Endothelial cell of umbilical vein (primary cell): ENCODE measurements at regions not wholly inside any gene's neighbourhood (a gene's known extent, or its start where the extent isn't known, plus 50 kb on each side); places are given as distances from the start of the nearest gene placed in this dataset.

ENCODE experiments used
- BruUV-seq: library from RNA; stranded (reverse); fragments of 400-500 nt; replicated peaks from 2 replicates; lab custom pipeline; 2021; lab: Mats Ljungman, UMichigan
- CTCF ChIA-PET: fragments of 300-600, 350-600 bp; sonication (Branson Sonifier 250); formaldehyde crosslinking; loops from one replicate; lab custom pipeline; 2021; ENCODE audit warnings: antibody characterized with exemption, inconsistent platforms; lab: Charles Lee
- POLR2A ChIA-PET: fragments of 300-600, 350-600 bp; sonication (Branson Sonifier 250); formaldehyde crosslinking; loops from one replicate; lab custom pipeline; 2021; ENCODE audit warnings: antibody characterized with exemption, inconsistent platforms; lab: Charles Lee
- DNase-seq: peaks from one replicate; pipeline ENCODE4 v3.0.0-alpha.2; 2011; ENCODE audit warnings: low read depth, low spot score
- FAIRE-seq: peaks from 2 replicates; lab custom pipeline; 2011; peaks lifted over from hg19 to GRCh38; lab: Jason Lieb, UNC
- H2AFZ ChIP-seq: 2 replicates; pipeline ENCODE4 v1.6.0; 2012; ENCODE audit warnings: low read depth, low read length, control low read depth, inconsistent platforms
- H3K27ac ChIP-seq: 2 replicates; pipeline ENCODE4 v1.5.1; 2011; ENCODE audit warnings: low read depth, mild to moderate bottlenecking, control low read depth, low read length, moderate library complexity; ENCODE audit not compliant: insufficient read depth
- H3K27me3 ChIP-seq, 2 experiments: 2 replicates each; pipeline versions ENCODE4 v1.6.0 to v1.6.1; 2011; ENCODE audit warnings: low read length in 2 of 2, mixed read lengths in 1 of 2; ENCODE audit not compliant: control insufficient read depth in 2 of 2, insufficient read depth in 2 of 2
- H3K36me3 ChIP-seq, 2 experiments: 2 replicates in 1 of 2; 3 replicates in 1 of 2; pipeline ENCODE4 v1.5.1; 2011; ENCODE audit warnings: low read length in 2 of 2, mild to moderate bottlenecking in 1 of 2, moderate library complexity in 1 of 2; ENCODE audit not compliant: control insufficient read depth in 2 of 2, insufficient read depth in 2 of 2; ENCODE audit errors: extremely low read depth in 1 of 2
- H3K4me1 ChIP-seq: 3 replicates; pipeline ENCODE4 v1.5.1; 2011; ENCODE audit warnings: mild to moderate bottlenecking, low read length; ENCODE audit not compliant: control insufficient read depth, insufficient read depth; ENCODE audit errors: extremely low read depth
- H3K4me2 ChIP-seq: 2 replicates; pipeline ENCODE4 v1.6.1; 2011; ENCODE audit warnings: low read length, control low read depth, mixed read lengths; ENCODE audit not compliant: insufficient read depth
- H3K4me3 ChIP-seq, 3 experiments: fragments of 200-600 bp in 1 of 3; sonication (generic), shearing (Covaris generic) in 1 of 3; replicated peaks in 1 of 3; 2 replicates each; pipeline ENCODE4 v1.5.1; 2011 to 2016; ENCODE audit warnings: control low read depth in 3 of 3, low read length in 3 of 3, mild to moderate bottlenecking in 2 of 3, inconsistent platforms in 1 of 3, low read depth in 1 of 3, moderate library complexity in 1 of 3; ENCODE audit not compliant: insufficient read depth in 1 of 3
- H3K79me2 ChIP-seq: 2 replicates; pipeline ENCODE4 v1.6.0; 2012; ENCODE audit warnings: low read length, inconsistent platforms; ENCODE audit not compliant: control insufficient read depth, insufficient read depth
- H3K9ac ChIP-seq: replicated peaks from 2 replicates; pipeline ENCODE3; 2011; ENCODE audit warnings: low read length, control low read depth; ENCODE audit not compliant: insufficient read depth; ENCODE audit errors: extremely low read depth
- H3K9me1 ChIP-seq: replicated peaks from 3 replicates; pipeline ENCODE4 v1.6.0; 2011; ENCODE audit warnings: mild to moderate bottlenecking, low read length; ENCODE audit not compliant: control insufficient read depth, insufficient read depth; ENCODE audit errors: extremely low read depth
- H3K9me3 ChIP-seq: replicated peaks from 2 replicates; pipeline ENCODE4 v1.5.1; 2012; ENCODE audit warnings: low read length, inconsistent platforms; ENCODE audit not compliant: control insufficient read depth, insufficient read depth
- H4K20me1 ChIP-seq: replicated peaks from 2 replicates; pipeline ENCODE3; 2011; ENCODE audit warnings: mild to moderate bottlenecking, low read length; ENCODE audit not compliant: control insufficient read depth, insufficient read depth; ENCODE audit errors: extremely low read depth
- GATA2 ChIP-seq: IDR thresholded peaks from 2 replicates; pipeline ENCODE4 v1.7.0; 2011; ENCODE audit warnings: low read depth, mild to moderate bottlenecking, moderate library complexity, mixed read lengths, low read length; ENCODE audit not compliant: insufficient read length, insufficient read depth
- JUN ChIP-seq: IDR thresholded peaks from 2 replicates; pipeline ENCODE4 v1.6.1; 2011; ENCODE audit warnings: borderline replicate concordance, low read depth; ENCODE audit not compliant: insufficient read length, insufficient read depth
- MYC ChIP-seq: IDR thresholded peaks from one replicate; pipeline ENCODE4 v1.6.1; 2011; ENCODE audit warnings: mild to moderate bottlenecking, low read depth, low read length
- POLR2A ChIP-seq: IDR thresholded peaks from 2 replicates; pipeline ENCODE4 v1.6.1; 2012; ENCODE audit warnings: low read depth, mild to moderate bottlenecking, control low read depth, low read length
- POLR2AphosphoS5 ChIP-seq: IDR thresholded peaks from 2 replicates; pipeline ENCODE4 v1.6.1; 2012; ENCODE audit warnings: low read depth, mild to moderate bottlenecking, control low read depth, low read length, moderate library complexity; ENCODE audit not compliant: insufficient read depth
- dilution Hi-C: fragments of 300-500 bp; cut with MboI; formaldehyde crosslinking; loops from one replicate; pipeline ENCODE4 v1.15.0; 2019; ENCODE audit warnings: low sequenced_read_pairs; ENCODE audit not compliant: extremely low pct_ligation_motif_present
- intact Hi-C: fragments of 100-400 bp; cut with micrococcal nuclease; formaldehyde crosslinking; loops from one replicate; pipeline ENCODE4 v1.10.0; 2022
- TF ChIP-seq, protein P1 (sequence below): IDR thresholded peaks from 2 replicates; pipeline ENCODE4 v1.6.1; 2011; ENCODE audit not compliant: insufficient read depth, insufficient read length
- TF ChIP-seq, protein P2 (sequence below), 2 donors: IDR thresholded peaks; 1 replicate in 1 of 2; 2 replicates in 1 of 2; pipeline ENCODE4 v1.5.1; 2011; ENCODE audit warnings: low read length in 2 of 2, mild to moderate bottlenecking in 2 of 2, moderate library complexity in 2 of 2, control low read depth in 1 of 2, inconsistent platforms in 1 of 2, low read depth in 1 of 2; ENCODE audit not compliant: insufficient read depth in 1 of 2; ENCODE audit errors: extremely low read depth in 1 of 2

DNA sequence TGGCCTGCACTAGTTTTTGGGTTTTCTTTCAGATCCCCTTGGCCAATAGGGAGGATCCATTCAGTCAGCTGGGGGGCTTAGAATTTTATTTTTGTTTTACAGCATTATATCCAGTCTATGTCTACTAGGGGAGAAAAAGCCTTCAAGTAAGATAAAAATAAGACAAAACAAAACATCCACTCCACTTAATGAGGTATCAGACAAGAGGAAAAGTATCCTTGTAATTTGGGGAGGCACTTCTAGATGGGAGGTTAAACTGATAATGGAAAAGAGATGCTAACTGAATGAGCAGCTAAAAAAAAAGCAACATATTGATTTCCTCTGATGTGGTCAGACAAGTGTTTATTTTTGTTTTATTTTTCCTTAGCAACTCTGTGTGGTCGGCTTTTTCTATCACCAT, 278.0 kb upstream of the ANO3 start:
- TF ChIP-seq GATA2, result no peak
- TF ChIP-seq, protein P1, sequence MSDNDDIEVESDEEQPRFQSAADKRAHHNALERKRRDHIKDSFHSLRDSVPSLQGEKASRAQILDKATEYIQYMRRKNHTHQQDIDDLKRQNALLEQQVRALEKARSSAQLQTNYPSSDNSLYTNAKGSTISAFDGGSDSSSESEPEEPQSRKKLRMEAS, result no peak
- no peak for FAIRE-seq
- Histone ChIP-seq H3K27me3 (no peaks in the 10 kb centered on the region), H3K4me1 (no peaks in the 10 kb centered on the region), H3K4me2 (no peak overlapping the region), H3K9ac (no peak overlapping the region), H3K4me3 (no peak overlapping the region), H4K20me1 (no peaks in the 10 kb centered on the region), H3K79me2 (no peaks in the 10 kb centered on the region), H3K27ac (no peak overlapping the region), H3K9me1 (no peaks in the 10 kb centered on the region), H3K36me3 (no peaks in the 10 kb centered on the region), H3K9me3 (no peaks in the 10 kb centered on the region), H2AFZ (no peak overlapping the region)
- no TSS peak for BruUV-seq
- ChIA-PET POLR2A (no interaction called here), CTCF (interaction anchor here (1.3 kb wide), 1 partner anchor 231 kb away, joined by 3 read pairs; no protein-coding TSS in a partner anchor)
- DNase-seq, result no peak
- intact Hi-C loops (no loop called here), dilution Hi-C loops (no loop called here)

DNA sequence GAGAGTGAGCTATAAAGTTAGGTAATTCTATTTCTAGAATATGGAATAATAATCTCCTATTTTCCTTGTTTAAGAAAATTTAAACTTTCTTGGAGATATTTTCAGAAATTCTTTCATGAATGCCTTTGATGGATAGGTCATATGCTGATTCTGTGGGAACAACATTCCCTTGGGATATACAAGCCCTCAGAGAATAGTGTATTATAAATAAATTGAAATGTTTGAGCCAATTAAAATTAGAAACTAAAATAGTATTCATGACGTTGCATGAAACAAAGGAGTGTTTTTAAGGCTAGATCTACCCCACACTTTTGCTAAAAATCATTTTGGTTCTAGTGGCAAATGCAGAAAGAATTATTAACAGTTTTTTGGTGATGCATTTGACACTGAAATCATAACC, 269.3 kb upstream of the ANO3 start:
- dilution Hi-C loops, result no loop called here
- ChIA-PET POLR2A (interaction anchor here (0.6 kb wide), 1 partner anchor 676 kb away, joined by 3 read pairs; no protein-coding TSS in a partner anchor), CTCF (no interaction called here)
- no peaks in the 10 kb centered on the region for H3K36me3 ChIP-seq
- TF ChIP-seq POLR2A, result no peak
- TF ChIP-seq, protein P2, sequence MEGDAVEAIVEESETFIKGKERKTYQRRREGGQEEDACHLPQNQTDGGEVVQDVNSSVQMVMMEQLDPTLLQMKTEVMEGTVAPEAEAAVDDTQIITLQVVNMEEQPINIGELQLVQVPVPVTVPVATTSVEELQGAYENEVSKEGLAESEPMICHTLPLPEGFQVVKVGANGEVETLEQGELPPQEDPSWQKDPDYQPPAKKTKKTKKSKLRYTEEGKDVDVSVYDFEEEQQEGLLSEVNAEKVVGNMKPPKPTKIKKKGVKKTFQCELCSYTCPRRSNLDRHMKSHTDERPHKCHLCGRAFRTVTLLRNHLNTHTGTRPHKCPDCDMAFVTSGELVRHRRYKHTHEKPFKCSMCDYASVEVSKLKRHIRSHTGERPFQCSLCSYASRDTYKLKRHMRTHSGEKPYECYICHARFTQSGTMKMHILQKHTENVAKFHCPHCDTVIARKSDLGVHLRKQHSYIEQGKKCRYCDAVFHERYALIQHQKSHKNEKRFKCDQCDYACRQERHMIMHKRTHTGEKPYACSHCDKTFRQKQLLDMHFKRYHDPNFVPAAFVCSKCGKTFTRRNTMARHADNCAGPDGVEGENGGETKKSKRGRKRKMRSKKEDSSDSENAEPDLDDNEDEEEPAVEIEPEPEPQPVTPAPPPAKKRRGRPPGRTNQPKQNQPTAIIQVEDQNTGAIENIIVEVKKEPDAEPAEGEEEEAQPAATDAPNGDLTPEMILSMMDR (IDR thresholded peaks at IDR 0.05; ENCODE audit: extremely low read depth in 1 of 2, insufficient read depth in 1 of 2, low read depth in 1 of 2, low read length in 2 of 2), result no peak
- no peak for TF ChIP-seq JUN
- TF ChIP-seq GATA2, result no peak
- no peak for TF ChIP-seq MYC
- TF ChIP-seq POLR2AphosphoS5, result no peak
- no peak overlapping the region for H3K4me3 ChIP-seq
- no peak overlapping the region for H3K27ac ChIP-seq
- DNase-seq (no peak), FAIRE-seq (no peak)
- no peak overlapping the region for H3K9ac ChIP-seq
- intact Hi-C loops, result no loop called here
- peaks cover 15% of the 10 kb centered on the region for H3K4me1 ChIP-seq
- H3K27me3 ChIP-seq, result no peaks in the 10 kb centered on the region
- H3K9me3 ChIP-seq, result no peaks in the 10 kb centered on the region
- H3K4me2 ChIP-seq, result no peak overlapping the region
- H2AFZ ChIP-seq, result no peak overlapping the region
- H3K79me2 ChIP-seq, result no peaks in the 10 kb centered on the region
- no peaks in the 10 kb centered on the region for H3K9me1 ChIP-seq
- no TSS peak for BruUV-seq
- no peaks in the 10 kb centered on the region for H4K20me1 ChIP-seq
